ENCODE measurements at regions not wholly inside any gene's neighbourhood (a gene's known extent, or its start where the extent isn't known, plus 50 kb on each side); places are given as distances from the start of the nearest gene placed in this dataset.

- no peak for ATAC-seq
- TF ChIP-seq CTCF (IDR thresholded peaks at IDR 0.05), result no peak
- Histone ChIP-seq H3K4me3 (no peak overlapping the region), H3K4me1 (no peaks in the 10 kb centered on the region), H3K36me3 (ENCODE audit: insufficient read depth in 1 of 2, low read depth in 1 of 2) (no peaks in the 10 kb centered on the region), H3K9me3 (no peaks in the 10 kb centered on the region), H3K27ac (no peak overlapping the region), H3K27me3 (ENCODE audit: insufficient read depth in 3 of 3, low read length in 2 of 3) (no peaks in the 10 kb centered on the region)
- intact Hi-C loops (cut with DNase I), result no loop called here
- 84 to 90% (median 84%) methylated on average over 1 of the region's 1 CpG for WGBS, 3 donors
- DNase-seq, result no peak
Measured at GRCh38 chr4:67020438-67020797, 524.9 kb downstream of the CENPC start.

DNA sequence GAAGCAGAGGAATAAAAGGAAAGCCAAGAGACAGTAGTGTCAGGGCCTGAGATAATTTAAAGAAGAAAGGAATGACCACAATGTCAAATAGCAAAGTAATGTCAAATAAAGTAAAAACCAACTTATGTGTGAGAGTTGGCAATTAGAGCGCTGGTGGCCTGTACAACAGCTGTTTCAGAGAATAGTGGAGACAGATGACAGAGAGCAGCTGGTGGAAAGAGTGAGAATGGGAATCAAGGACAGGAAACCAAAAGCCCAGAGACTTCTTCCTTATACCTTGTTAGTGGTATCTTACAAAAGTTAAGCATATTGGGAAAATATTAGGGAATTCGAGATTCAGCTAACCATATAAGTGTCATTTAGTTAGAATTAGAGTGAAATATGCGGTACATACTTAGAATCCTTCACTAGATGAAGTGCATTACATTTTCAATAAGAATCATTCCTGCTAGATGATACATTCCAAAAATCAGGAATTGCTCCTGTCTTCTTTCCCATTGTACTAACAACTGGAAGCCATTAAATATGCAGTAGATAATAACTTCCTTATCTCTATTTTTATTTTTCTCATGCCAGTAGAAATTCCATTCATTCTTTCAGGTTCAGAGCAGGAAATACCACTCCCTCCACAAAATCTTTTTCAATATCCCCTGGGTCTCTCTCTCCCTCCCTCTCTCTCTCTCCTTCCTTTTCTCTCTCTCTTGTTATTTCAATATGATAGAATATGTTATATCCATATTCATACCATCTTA, 525.4 kb downstream of the CENPC start:
- no peaks in the 10 kb centered on the region for H3K9me3 ChIP-seq
- no peak for TF ChIP-seq CTCF (IDR thresholded peaks at IDR 0.05)
- H3K27ac ChIP-seq, result no peak overlapping the region
- intact Hi-C loops (cut with DNase I), result no loop called here
- no peaks in the 10 kb centered on the region for H3K4me1 ChIP-seq
- no peaks in the 10 kb centered on the region for H3K27me3 ChIP-seq (ENCODE audit: insufficient read depth in 3 of 3, low read length in 2 of 3)
- H3K36me3 ChIP-seq (ENCODE audit: insufficient read depth in 1 of 2, low read depth in 1 of 2), result no peaks in the 10 kb centered on the region
- 45 to 52% (median 52%) methylated on average over 3 of the region's 3 CpGs for WGBS, 3 donors
- DNase-seq (no peak), ATAC-seq (no peak)
- no peak overlapping the region for H3K4me3 ChIP-seq

- ATAC-seq (no peak), DNase-seq (no peak)
- H3K9me3 ChIP-seq, result peaks cover 3% of the 10 kb centered on the region
- H3K27me3 ChIP-seq (ENCODE audit: insufficient read depth in 3 of 3, low read length in 2 of 3), result no peaks in the 10 kb centered on the region
- H3K4me1 ChIP-seq, result no peaks in the 10 kb centered on the region
- no peak overlapping the region for H3K4me3 ChIP-seq
- no peak overlapping the region for H3K27ac ChIP-seq
- no peaks in the 10 kb centered on the region for H3K36me3 ChIP-seq (ENCODE audit: insufficient read depth in 1 of 2, low read depth in 1 of 2)
- intact Hi-C loops (cut with DNase I), result no loop called here
- WGBS, 3 donors, result 85 to 96% (median 88%) methylated on average over 4 of the region's 4 CpGs
- no peak for TF ChIP-seq CTCF (IDR thresholded peaks at IDR 0.05)
Measured at GRCh38 chr4:67014592-67014991, 530.7 kb downstream of the CENPC start.

DNA sequence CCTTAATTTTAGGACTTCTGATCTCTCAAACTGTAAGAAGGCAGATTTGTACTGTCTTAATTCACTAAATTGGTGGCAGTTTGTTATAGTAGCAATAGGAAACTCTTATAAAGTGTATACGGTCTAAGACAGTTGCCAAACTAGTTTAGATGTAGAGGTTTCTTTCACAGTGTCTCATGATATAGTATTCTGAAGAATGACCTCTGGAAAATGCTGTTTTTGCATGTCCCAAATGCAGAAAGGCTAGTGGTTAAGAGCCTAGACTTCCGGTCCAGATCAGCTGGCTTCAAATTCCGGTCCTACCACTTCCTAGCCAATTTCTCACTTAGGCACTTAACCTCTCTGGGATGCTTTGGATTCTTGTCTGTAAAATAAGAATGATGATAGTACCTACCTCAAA, 538.5 kb downstream of the CENPC start:
- 68 to 77% (median 69%) methylated on average over 3 of the region's 3 CpGs for WGBS, 3 donors
- ATAC-seq, result no peak
- H3K9me3 ChIP-seq, result peaks cover 3% of the 10 kb centered on the region

More for the DNA sequence above, 538.5 kb downstream of the CENPC start:
- Histone ChIP-seq H3K4me1 (no peaks in the 10 kb centered on the region), H3K36me3 (ENCODE audit: insufficient read depth in 1 of 2, low read depth in 1 of 2) (no peaks in the 10 kb centered on the region), H3K27me3 (ENCODE audit: insufficient read depth in 3 of 3, low read length in 2 of 3) (no peaks in the 10 kb centered on the region), H3K27ac (no peak overlapping the region), H3K4me3 (no peak overlapping the region)
- TF ChIP-seq CTCF (IDR thresholded peaks at IDR 0.05), result no peak
- no peak for DNase-seq
- intact Hi-C loops (cut with DNase I), result no loop called here
